ENCODE measurements at regions not wholly inside any gene's neighbourhood (a gene's known extent, or its start where the extent isn't known, plus 50 kb on each side); places are given as distances from the start of the nearest gene placed in this dataset.
A peak's percentile ranks its signal among the peaks of the same experiment; 100 is the strongest.

GRCh38 chr11:92725352-92725751 is 244.1 kb upstream of the MTNR1B start:
- peak; percentile 84 for TF ChIP-seq ZNF384 (IDR thresholded peaks at IDR 0.05)
- no peak for TF ChIP-seq BHLHE40 (IDR thresholded peaks at IDR 0.05; ENCODE audit: borderline replicate concordance)
- no peak for TF ChIP-seq SP1 (IDR thresholded peaks at IDR 0.05)
- TF ChIP-seq ELF4 (IDR thresholded peaks at IDR 0.05): no peak
- no peak for TF ChIP-seq HDGF (IDR thresholded peaks at IDR 0.05; ENCODE audit: borderline replicate concordance)
- no peak for TF ChIP-seq FOXA1 (IDR thresholded peaks at IDR 0.05)
- TF ChIP-seq LEF1 (IDR thresholded peaks at IDR 0.05; ENCODE audit: borderline replicate concordance): no peak
- TF ChIP-seq SUZ12 (IDR thresholded peaks at IDR 0.05): no peak
- no peak for TF ChIP-seq ARNT (IDR thresholded peaks at IDR 0.05)
- no peak for TF ChIP-seq TARDBP (IDR thresholded peaks at IDR 0.05)

Data from HEK293T (cell line).